ENCODE measurements at regions not wholly inside any gene's neighbourhood (a gene's known extent, or its start where the extent isn't known, plus 50 kb on each side); places are given as distances from the start of the nearest gene placed in this dataset.

DNA sequence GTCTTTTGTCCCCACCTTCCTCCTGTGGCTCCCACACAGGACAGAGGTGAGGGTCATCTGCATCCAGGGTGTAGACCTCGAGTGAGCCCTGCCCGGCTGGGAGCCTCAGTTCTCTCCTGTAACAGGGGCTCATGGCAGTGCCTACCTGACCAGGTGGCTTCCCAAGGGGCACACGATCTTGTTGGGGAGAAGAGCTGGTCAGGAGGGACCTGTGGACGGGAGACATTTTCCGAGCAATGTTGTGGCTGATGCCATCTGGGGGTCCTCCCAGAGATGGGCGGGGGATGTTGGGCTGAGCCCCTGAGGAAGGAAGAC, 51.9 kb downstream of the CEBPB start:
- no peak for DNase-seq

DNA sequence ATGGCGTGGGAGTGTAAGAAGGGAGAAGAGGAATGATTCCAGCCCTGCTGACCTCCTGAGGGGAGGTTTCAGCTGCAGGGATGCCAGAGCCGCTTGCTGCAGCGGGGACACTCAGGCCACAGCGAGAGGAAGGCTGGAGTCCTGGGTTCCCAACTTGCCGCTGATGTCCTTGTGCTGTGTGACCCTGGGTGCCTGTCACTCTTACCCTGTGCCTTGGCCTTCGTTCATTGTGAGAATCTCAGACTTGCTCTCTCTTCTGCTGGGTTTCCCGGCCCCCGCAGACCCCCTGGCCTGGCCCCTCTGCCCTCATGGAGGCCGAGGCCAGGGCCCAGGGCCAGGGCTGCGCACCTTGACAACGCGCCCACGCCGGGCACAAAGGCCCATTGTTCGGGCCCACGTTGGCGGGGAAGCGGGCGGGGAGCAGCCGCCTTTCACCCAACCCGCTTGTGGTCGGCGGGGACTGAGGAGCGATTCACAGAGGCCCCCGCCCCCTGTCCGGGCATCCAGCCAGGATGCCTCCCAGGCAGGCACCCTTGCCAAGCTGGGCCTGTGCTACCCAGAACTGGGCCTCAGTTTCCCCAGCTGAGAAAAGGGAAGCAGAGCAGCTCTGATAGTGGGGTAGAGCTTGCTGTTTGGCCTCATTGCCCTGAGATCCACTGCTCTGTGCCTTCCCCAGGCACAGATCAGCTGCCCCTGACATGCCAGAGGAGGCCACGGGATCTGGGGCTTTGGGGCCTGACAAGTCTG, 52.4 kb downstream of the CEBPB start:
- no peak for DNase-seq

DNA sequence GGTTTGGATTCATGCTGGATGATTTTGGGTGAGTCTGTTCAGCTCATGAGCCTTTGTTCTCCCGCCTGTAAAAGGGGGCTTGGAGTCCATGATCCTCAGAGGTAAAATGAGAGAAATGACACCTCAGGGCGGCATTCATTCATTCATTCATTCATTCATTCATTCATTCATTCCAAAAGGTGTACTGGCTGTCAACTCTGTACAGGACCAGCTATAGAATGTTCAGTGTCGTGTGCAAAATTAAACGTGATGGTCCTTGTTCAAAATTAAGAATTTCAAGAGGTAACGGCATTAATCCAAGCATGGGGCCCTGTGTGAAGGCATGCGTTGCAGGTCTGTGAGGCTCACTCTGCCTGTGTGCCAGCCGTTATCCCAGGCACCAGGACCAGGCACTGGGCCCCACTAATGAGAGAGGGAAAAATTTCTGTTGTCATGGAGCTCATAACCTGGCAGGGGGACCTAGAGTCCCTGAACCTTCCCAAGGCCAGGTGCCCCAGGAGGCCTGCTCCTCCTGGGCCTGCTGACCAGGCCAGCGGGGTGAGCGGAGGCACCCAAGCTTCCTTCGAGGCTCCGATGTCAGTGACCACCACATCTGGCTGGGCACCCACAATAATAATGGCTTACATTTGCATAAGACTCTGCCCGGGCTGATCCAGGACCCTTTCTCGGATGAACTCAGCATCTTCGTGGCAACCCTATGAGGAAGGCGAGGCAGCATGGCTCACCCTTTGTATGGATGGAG, 53.2 kb downstream of the CEBPB start:
- DNase-seq, result no peak

DNA sequence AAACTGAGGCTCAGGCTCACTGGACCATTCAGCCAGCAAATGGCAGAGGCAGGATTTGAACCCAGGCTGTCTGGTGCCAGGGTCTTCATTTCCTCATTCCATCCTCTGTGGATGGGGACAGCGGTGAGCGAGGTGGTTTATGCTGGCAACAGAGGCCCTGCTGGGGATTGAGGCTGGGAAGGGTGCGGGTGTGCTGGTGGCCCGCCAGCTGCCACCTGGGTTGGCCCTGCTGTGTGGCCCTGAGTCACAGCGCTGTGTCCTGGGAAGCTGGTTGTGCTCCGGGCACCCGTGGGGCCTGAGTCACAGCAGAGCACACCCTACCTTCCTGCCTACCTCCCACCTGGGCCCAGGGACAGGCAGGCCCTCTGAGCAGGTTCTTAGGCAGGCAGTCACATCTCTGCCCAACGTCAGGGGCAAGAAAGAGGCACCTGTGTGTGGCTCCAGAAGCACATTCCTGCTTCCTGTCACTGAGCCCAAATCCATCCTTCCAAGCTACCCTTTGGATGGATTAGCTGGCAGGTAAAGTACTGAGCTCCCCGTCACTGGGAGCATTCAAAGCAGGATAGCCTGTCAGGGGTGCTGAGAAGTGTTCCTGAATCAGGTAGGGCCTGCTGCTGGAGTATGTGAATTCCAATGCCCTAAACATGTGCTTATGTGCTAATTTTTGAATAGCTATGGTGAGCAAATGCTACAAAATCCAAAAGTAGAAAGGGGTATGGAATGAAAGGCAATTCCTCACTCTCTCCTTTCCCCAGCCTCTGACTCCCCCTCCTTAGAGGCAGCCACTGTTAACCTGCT, 53.9 kb downstream of the CEBPB start:
- DNase-seq, result no peak

DNA sequence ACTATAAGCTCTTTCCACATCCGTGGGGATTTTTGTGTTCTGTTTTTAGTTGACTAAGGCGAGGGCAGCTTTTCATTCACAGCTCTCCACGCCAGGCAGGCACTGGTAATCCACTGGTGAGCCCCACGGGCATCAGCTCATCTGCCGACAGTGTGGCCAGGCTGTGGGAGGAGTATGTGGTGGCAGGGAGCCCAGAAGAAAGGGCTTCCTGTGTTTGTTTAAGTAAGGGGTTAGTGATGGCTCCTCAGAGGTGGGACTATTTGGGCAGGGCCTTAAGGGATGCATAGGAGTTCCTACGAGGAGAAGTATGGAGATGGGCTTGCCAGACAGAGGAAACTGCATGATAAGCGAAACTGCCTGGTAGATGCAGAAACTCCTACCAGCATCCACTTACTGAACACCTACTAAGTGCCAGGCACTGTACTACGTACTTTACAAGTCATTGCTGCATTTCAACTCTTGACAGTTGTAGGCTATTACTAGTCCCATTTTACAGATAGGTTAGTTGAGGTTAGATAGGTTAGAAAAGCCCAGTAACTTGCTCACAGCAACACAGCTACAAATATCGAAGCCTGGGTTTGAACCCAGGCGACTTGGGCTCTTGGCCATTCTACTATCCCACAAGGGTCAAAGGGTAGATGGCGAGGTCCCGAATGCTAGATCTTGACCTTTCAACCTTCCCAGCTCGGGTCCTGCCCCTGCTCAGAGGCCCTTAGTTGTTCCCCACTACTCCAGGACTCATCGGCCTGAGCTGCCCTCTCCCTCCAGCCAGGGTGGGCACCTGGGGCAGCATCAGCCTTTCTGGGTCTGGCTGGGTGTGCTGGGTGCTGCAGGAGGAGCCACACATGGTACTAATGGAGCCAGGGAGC, 55.1 kb downstream of the CEBPB start:
- DNase-seq, result peak; percentile 36

DNA sequence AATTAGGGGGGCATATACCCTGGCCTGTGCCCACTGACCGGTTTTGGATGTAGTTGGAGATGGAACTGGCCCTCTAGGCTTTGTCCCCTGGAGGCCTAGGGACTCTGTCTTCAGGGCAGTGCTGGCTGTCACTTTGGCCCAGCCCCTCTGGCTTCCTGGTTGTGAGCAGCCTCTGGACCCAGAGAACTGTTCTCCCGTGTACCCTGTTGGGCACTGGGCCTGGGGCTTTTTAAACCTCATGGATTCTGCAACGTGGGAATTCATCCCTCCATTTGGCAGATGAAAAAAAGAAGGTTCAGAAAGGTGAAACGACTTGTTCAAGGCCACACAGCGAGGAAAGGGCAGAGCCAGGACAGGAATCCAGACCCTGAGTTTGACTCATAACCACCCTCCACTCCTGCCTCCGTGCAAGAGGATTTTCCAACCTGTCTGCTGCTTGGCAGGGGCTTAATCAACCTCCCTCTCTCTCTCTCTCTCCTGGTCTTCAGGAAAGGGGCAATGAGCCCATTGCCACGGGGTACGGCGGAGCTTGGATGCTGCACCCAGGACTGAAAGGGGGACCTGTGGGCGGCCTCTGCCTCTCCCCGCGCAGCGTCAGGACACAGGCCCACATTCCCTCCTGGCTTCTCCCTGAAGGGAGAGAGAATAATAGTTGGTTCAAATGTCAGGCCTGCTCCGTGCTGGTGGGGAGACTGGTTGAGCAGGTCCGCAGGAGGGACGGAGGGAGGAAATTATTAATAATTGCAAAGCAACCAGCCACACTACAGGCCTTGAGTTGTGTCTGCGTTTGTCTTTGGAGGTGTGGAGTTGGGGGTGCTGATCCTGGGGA, 56.0 kb downstream of the CEBPB start:
- DNase-seq, result no peak

DNA sequence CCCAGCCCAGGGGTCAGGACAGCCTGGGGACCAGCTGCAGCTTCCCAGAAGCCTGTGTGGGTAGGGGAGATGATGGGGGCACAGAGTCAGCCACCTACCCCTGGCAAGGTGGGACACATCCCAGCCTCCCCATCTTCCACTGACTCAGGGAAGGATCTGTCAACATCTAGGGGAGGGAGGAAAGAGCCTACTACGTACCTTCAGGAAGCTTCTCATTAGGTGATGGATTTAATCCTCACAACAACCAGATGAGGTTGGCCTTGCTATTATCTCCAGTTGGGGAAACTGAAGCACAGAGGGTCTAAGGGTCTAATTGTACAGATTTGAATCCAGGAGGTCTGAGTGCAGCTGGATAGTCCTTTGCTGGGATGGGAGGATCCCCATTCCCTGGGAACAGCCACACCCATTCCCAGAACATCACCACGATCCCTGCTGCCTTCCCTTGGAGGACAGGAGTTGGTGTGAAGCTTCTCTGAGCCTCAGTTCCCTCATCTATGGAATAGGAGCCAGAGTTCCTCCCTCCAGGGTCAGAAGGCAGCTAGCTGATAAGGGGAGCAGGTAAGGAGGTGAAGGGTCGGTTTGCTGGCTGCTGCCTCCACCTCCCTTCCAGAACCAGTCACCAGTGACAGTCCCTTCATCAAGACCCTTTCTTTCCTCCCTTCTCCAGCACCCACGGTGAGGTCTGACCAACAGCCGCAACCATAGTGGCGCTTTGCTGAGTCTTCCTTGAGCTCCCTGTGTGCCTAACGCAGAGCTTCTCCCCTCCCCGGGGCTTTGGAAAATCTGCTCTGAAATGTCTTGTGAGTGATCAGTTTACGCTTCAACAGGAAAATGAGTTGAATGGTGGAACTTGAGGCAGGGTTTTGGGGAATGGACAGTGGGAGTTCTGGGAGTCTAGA, 56.8 kb downstream of the CEBPB start:
- DNase-seq, result no peak

DNA sequence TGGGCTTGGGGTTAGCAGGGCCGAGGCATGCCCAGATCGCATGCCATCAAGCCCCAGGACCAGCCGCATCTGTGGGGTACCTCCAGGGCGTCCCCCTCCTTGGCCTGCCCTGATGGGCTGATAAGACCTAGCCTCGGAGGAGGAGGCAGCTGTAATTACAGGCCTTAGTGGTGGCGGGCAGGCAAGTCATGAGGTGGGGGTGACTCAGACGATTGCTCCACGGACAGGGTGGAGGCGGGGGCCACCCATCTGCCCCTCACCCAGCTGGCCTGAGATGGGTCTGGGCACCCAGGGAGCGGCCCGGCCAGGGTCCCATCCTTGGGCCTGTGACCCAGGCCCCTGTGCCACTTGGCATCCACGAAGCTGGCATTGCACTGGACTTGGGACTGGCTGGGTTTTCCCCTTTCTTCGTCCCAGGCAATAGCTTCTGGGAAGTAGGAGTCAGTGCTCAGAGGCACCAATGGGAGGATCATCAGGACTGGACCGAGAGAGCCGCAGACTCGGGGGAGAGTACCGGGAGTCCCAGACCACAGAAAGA, 57.5 kb downstream of the CEBPB start:
- no peak for DNase-seq

DNA sequence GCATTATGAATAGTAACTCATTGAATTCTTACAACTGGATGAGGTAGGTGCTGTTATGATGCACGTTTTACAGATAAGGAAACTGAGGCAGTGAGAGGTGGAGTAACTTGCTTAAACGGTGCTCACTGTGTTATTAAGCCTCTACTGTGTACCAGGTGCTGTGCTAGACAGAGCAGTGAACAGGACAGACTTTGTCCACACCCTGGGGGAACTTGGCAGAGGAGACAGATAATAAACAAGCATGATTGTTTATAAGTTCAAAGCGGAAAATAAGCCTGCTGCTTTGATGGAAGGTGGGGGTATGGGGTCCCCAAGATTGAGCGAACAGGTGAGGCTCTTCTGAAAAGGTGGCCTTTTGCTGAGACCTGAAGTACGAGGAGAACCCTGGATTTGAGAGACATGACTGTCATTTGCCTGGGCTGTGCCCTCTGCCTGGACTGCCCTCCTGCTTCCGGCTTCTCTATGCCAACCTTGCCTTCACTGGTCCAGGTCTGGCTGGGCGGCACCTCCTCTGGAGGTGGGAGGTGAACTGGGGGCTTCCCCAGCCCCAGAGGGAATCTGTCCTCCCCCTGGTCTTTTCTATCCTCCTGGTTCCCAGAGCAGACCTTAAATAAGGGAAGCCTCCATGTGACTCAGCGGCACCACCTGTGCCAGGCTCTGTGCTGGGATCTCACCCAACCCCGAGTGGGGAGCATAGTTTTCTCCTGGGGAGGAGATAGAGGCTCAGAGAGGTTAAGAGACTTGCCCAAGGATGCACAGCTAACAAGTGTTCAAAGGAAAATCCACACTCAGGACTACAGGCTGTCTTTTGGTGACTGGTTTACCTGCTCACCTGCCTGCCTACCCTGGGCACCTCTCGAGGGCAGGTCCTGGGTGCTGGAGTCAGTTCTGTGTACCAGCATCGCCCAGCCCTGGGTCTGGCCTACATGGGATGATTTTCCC, 59.1 kb downstream of the CEBPB start:
- no peak for DNase-seq

DNA sequence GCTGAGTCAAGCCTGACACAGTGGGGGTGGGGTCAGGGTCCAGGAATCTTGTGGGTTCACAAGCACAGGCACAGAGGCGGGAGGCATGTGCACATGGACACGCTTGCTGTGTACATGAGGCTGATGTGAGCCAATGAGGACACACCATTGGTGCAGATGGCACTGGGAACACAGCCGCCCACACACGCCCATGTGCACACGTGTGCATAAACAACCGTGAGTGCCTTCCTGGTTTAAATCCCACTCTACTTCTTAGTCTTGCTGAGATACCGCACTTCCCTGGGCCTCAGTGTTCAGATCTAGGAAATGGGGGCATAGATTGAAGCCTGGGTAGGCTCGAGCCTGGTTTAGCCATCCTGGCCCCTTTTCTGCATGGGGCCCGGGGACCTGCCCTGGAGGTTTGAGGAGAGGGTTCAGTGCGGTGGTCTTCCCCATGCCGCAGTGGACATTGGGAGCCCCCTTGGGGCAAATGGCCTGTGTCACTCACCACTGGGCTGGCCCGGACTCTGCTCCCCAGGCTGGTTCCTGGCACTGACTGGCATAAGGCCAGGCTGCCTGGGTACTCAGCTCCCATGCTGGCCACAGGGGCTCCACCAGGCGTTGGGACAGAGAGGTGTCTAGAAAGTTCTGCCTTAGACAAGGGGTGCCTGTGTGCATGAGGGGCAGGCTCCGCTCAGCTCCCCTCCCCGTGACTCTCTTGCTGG, 60.2 kb downstream of the CEBPB start:
- no peak for DNase-seq

DNA sequence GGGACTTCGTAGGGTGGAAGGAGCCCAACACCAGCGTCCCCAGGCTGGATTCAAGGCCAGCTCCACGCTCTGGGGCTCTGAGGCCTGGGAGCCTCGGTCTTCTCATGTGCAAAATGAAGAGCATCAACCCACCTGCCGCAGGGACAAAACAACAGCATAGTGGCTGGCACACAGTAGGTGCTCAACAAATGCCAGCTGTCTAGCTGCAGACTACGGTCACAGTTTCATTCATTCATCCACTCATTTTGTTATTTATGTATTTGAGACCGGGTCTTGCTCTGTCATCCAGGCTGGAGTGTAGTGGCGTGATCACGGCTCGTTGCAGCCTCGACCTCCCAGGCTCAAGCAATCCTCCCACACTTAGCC, 60.7 kb downstream of the CEBPB start:
- no peak for DNase-seq

DNA sequence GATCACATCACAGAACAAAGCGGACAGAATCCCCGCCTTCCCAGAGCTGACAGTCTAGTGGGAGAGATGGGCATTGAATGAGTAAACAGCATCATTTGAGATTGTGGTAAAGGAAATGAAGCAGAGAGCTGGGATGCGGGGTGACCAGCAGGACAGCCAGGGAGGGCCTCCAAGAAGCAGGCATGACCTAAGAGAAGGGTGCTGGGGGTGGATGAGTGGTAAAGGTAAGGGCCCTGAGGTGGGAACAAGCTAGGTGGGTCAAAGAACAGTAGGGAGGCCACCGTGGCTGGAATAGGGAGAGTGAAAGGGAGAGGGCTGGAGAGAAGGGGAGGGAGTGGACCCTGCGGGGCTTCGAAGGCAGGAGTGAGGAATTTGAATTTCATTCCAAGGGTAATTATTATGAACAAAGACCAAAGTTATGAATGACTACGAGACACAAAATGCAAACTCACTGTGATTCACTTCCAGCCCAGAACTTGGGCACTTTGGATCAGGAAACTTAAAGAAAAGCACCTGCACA, 61.4 kb downstream of the CEBPB start:
- peak; percentile 72 for DNase-seq

DNA sequence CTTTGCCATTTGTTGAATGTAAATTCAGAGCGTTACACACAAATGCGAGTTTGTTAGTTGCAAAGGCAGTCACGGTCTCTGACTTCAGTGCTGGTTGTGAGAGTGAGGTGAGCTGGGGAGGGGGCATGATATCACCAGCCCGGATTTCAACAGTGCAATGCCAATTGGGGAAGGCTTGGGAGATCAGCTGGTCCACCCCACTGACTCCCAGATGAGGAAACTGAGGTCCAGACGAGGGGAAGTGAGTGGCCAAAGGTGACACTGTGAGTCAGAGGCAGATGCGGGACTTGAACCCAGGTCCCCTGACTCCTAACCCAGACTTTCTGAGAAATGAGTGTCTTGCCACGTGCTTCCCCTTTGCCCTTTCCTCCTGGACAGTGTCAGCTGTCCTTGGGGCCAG, 62.1 kb downstream of the CEBPB start:
- no peak for DNase-seq

DNA sequence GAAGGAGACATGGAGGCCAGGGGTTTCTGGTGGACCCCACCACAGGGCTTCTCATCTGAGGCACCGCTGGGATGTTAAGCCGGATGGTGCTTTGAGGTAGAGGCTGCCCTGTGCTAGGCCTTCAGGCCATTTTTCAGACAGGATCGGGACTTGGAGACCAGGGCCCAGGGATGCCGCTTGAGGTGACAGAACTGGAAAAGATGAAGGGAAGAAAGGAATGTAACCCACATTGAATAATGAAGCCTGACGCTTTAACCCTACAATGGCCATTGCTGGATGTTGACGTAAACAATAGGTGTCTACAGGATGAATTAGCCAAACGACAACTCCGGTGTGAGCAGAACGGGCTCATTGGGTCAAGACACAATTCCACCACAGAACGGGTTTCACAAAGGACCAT, 62.5 kb downstream of the CEBPB start:
- DNase-seq, result no peak

DNA sequence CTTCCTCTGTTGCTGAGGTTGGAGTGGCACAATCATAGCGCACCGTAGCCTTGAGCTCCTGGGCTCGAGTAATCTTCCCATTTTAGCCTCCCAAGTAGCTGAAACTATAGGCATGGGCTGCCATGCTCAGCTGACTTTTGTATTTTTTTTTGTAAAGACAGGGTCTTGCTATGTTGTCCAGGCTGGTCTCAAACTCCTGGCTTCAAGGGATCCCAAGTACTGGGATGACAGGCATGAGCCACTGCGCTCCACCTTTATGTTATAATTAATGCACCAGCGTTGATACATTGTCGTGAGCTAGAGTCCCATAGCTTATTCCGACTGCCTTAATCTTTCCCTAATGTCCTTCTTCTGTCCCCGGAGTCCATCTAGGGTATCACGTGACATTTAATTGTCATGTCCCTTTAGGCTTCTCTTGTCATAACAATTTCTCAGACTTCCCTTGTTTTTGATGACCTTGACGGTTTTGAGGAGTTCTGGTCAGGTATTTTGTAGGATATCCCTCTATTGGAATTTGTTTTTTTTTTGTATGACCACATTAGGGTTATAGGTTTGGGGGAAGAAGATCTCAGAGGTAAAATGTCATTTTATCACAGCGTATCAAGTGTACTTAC, 63.9 kb downstream of the CEBPB start:
- DNase-seq, result no peak

DNA sequence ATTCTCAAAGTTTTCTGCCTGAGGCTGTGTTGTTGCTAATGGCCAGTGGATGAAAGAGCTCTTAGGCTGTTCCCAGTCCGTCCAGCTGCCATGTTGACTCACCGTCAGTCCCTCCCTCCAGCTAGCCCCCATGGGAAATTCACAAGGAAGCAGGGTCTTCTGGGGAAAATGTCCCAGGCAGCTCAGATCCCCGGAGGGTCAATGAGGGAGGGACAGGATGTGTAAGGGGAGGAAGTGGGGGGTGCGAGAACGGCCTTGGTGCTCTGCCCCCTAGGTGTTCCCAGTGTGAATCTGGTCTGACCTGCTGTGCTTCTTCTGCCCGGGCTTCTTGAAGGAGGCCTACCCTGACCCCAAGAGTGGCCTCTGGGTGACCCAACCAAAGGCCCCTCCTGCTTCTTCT, 65.9 kb downstream of the CEBPB start:
- peak; percentile 32 for DNase-seq

DNA sequence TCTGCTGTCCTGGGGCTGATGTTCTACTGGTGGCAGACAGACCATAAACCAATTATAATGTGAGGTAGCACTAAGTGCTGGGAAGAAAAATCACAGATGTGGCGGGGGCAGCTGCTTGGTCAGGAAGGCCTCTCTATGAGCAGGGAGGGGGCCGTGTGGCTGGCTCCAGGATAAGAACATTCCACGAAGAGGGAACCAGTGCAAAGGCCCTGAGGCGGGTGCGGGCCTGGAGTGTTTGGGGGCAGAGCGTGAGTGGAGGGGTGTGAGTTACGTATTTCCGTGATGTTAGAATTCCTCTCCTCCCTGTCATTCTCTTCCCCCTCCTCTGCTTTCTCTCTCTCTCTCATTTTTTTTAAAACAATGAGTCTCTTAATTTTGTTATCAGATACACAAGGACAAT, 67.2 kb downstream of the CEBPB start:
- DNase-seq, result no peak

DNA sequence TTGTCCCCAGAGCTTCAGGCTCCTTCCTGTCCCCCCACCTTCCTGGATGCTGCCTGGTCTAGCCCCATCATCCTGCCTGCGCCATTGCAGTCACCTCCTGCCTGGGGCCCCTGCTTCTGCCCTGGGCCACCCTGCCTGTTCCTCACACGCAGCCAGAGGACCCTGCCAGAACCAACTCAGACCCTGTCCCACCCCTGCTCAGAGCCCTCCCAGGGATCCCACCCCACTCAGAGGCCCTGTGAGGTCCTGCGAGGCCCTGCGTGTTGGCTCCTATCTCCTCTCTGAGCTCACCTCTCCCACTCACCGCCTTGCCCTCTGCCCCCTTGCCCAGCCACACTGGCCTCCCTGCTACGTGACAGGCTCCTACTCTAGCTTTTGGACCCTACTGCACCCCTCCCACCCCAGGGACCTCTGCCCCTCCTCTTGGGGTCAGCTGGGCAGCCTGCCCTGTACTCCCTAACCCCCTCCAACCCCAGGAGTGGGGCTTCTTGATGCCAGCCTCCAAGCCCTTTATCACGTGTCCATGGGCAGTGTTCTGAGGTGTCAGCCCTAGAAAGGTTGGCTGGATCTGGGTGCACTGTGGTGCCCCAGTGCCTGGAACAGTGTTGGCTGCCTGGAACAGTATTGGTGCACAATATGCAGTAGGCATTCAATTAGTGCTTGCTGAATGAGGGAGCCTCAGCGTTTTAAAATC, 68.3 kb downstream of the CEBPB start:
- DNase-seq, result no peak

Measured in fibroblast of upper back skin (primary cell).